NCI-H2029 (cell line): ENCODE measurements at regions not wholly inside any gene's neighbourhood (a gene's known extent, or its start where the extent isn't known, plus 50 kb on each side); places are given as distances from the start of the nearest gene placed in this dataset.

Experiments
- DNase-seq: peaks from one replicate; lab custom pipeline; 2025; lab: John Stamatoyannopoulos, UW

GRCh38 chr7:131272086-131272485 is 55.6 kb upstream of the MKLN1 start:
- DNase-seq, result no peak

GRCh38 chr7:131274986-131275385 is 52.7 kb upstream of the MKLN1 start:
- DNase-seq, result no peak

- no peak for DNase-seq
Measured at GRCh38 chr7:131276190-131276589, 51.5 kb upstream of the MKLN1 start.

GRCh38 chr7:131276748-131277147 is 50.9 kb upstream of the MKLN1 start:
- DNase-seq, result no peak
